HG03558 (cell line): ENCODE measurements at regions not wholly inside any gene's neighbourhood (a gene's known extent, or its start where the extent isn't known, plus 50 kb on each side); places are given as distances from the start of the nearest gene placed in this dataset.

Source experiments
- ATAC-seq: cut with Tn5 transposase; IDR thresholded peaks from one replicate; pipeline ENCODE4 v1.9.1; 2021; ENCODE audit warnings: moderate number of reproducible peaks; ENCODE audit not compliant: unreplicated experiment; ENCODE audit errors: extremely low read depth

GRCh38 chr4:175499735-175500352 lies 312.2 kb downstream of the GPM6A start:
- no peak for ATAC-seq

- ATAC-seq = no peak
Observed at GRCh38 chr4:175504318-175504717, 307.7 kb downstream of the GPM6A start.

GRCh38 chr4:175509320-175509719 lies 302.7 kb downstream of the GPM6A start:
- ATAC-seq = no peak

- ATAC-seq = no peak
Observed at GRCh38 chr4:175511861-175512260, 300.2 kb downstream of the GPM6A start.

GRCh38 chr4:175514174-175514573 lies 297.9 kb downstream of the GPM6A start:
- no peak for ATAC-seq

- ATAC-seq = no peak
Observed at GRCh38 chr4:175530655-175531054, 281.4 kb downstream of the GPM6A start.

- ATAC-seq = no peak
Observed at GRCh38 chr4:175531405-175532091, 280.5 kb downstream of the GPM6A start.

- ATAC-seq = no peak
Observed at GRCh38 chr4:175536852-175537453, 275.1 kb downstream of the GPM6A start.

GRCh38 chr4:175539498-175539897 lies 272.6 kb downstream of the GPM6A start:
- ATAC-seq = no peak

GRCh38 chr4:175540151-175540550 lies 271.9 kb downstream of the GPM6A start:
- no peak for ATAC-seq

GRCh38 chr4:175540732-175541131 lies 271.3 kb downstream of the GPM6A start:
- ATAC-seq = no peak

- ATAC-seq = no peak
Observed at GRCh38 chr4:175542786-175543185, 269.3 kb downstream of the GPM6A start.

- no peak for ATAC-seq
Observed at GRCh38 chr4:175559126-175559525, 252.9 kb downstream of the GPM6A start.

GRCh38 chr4:175559526-175559925 lies 252.5 kb downstream of the GPM6A start:
- ATAC-seq = no peak

- no peak for ATAC-seq
Observed at GRCh38 chr4:175560604-175561003, 251.5 kb downstream of the GPM6A start.

GRCh38 chr4:175561696-175562095 lies 250.4 kb downstream of the GPM6A start:
- no peak for ATAC-seq

GRCh38 chr4:175562111-175562510 lies 250.0 kb downstream of the GPM6A start:
- no peak for ATAC-seq

GRCh38 chr4:175562542-175562941 lies 249.5 kb downstream of the GPM6A start:
- ATAC-seq = no peak
